ENCODE measurements at regions not wholly inside any gene's neighbourhood (a gene's known extent, or its start where the extent isn't known, plus 50 kb on each side); places are given as distances from the start of the nearest gene placed in this dataset.

DNA sequence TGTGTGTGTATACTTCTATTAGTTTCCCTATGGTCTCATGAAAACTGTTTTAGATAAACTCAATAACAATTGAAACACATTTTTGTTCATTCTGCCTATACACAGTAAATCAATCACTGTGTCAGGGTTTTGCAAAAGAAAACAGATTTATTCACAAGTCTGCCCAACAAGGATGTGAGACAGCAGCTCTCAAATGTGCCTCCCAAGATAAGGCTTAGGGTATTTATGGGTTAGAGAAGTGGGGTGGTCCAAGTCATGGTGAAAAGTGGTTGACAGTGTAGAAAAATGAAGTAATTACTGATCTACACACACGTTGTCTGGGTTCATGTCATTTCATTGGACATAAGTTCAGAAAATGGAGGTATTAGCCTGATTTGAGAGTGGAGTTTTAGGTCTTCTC, 844.6 kb downstream of the SLITRK6 start:
- TF ChIP-seq POLR2AphosphoS5 (IDR thresholded peaks at IDR 0.05) (no peak), EP300 (IDR thresholded peaks at IDR 0.05) (no peak), POLR2A (IDR thresholded peaks at IDR 0.05) (no peak), CTCF (IDR thresholded peaks at IDR 0.05) (no peak)
- no peak for DNase-seq
- Histone ChIP-seq H3K27ac (no peak overlapping the region), H3K27me3 (no peaks in the 10 kb centered on the region), H3K4me1 (no peaks in the 10 kb centered on the region), H3K36me3 (no peaks in the 10 kb centered on the region), H3K9me3 (no peaks in the 10 kb centered on the region), H3K4me3 (no peak overlapping the region)
- 43 to 75% (median 53%) methylated on average over 1 of the region's 1 CpG for WGBS, 5 donors
- intact Hi-C loops (cut with DNase I; ENCODE audit: low total_unique reads): no loop called here

- no peak overlapping the region for H3K27ac ChIP-seq
- TF ChIP-seq POLR2AphosphoS5 (IDR thresholded peaks at IDR 0.05): no peak
- TF ChIP-seq POLR2A (IDR thresholded peaks at IDR 0.05): no peak
- TF ChIP-seq CTCF (IDR thresholded peaks at IDR 0.05): no peak
- no peak for TF ChIP-seq EP300 (IDR thresholded peaks at IDR 0.05)
- H3K27me3 ChIP-seq: no peaks in the 10 kb centered on the region
- DNase-seq: no peak
- no peaks in the 10 kb centered on the region for H3K4me1 ChIP-seq
- intact Hi-C loops (cut with DNase I; ENCODE audit: low total_unique reads): no loop called here
- no peaks in the 10 kb centered on the region for H3K36me3 ChIP-seq
- H3K4me3 ChIP-seq: no peak overlapping the region
- WGBS, 5 donors: 88 to 98% (median 97%) methylated on average over 1 of the region's 1 CpG
- H3K9me3 ChIP-seq: no peaks in the 10 kb centered on the region
Observed at GRCh38 chr13:84951128-84951527, 848.1 kb downstream of the SLITRK6 start.

DNA sequence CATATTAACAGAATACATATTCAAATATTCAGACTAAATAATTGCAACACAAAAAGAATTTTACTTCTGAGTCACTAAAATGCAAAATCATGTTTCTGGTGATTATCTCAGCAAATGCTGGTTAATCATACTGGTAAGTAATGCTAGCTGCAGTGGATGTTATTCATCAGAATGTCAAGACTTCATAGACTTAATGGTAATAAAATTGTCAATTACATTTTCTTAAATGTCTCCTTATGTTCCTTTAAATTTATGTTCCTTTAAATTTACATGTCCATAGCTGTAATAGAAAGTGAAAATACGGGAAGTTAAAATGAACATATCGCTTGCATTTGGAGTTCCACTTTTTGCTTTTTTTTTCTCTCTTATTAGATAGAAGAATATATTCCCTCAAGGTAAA, 853.0 kb downstream of the SLITRK6 start:
- WGBS, 5 donors: 75 to 84% (median 82%) methylated on average over 2 of the region's 2 CpGs
- no peak for TF ChIP-seq EP300 (IDR thresholded peaks at IDR 0.05)
- TF ChIP-seq POLR2A (IDR thresholded peaks at IDR 0.05): no peak
- TF ChIP-seq CTCF (IDR thresholded peaks at IDR 0.05): no peak
- no peak for TF ChIP-seq POLR2AphosphoS5 (IDR thresholded peaks at IDR 0.05)
- Histone ChIP-seq H3K27me3 (no peaks in the 10 kb centered on the region), H3K9me3 (no peaks in the 10 kb centered on the region), H3K27ac (no peak overlapping the region), H3K4me3 (no peak overlapping the region), H3K36me3 (no peaks in the 10 kb centered on the region), H3K4me1 (no peaks in the 10 kb centered on the region)
- no peak for DNase-seq
- intact Hi-C loops (cut with DNase I; ENCODE audit: low total_unique reads): no loop called here

- intact Hi-C loops (cut with DNase I; ENCODE audit: low total_unique reads): no loop called here
- no peaks in the 10 kb centered on the region for H3K4me1 ChIP-seq
- 76 to 82% (median 81%) methylated on average over 6 of the region's 6 CpGs for WGBS, 5 donors
Observed at GRCh38 chr13:84940798-84941197, 858.4 kb downstream of the SLITRK6 start.

GRCh38 chr13:84940167-84940566, 859.1 kb downstream of the SLITRK6 start:
- intact Hi-C loops (cut with DNase I; ENCODE audit: low total_unique reads): no loop called here
- TF ChIP-seq CTCF (IDR thresholded peaks at IDR 0.05) (no peak), POLR2A (IDR thresholded peaks at IDR 0.05) (no peak), POLR2AphosphoS5 (IDR thresholded peaks at IDR 0.05) (no peak), EP300 (IDR thresholded peaks at IDR 0.05) (no peak)
- H3K27me3 ChIP-seq: no peaks in the 10 kb centered on the region
- no peak overlapping the region for H3K4me3 ChIP-seq
- no peaks in the 10 kb centered on the region for H3K4me1 ChIP-seq
- no peaks in the 10 kb centered on the region for H3K9me3 ChIP-seq
- H3K36me3 ChIP-seq: no peaks in the 10 kb centered on the region
- WGBS, 5 donors: 92 to 95% (median 93%) methylated on average over 6 of the region's 6 CpGs
- no peak for DNase-seq
- no peak overlapping the region for H3K27ac ChIP-seq

More at GRCh38 chr13:84940798-84941197, 858.4 kb downstream of the SLITRK6 start:
- Histone ChIP-seq H3K9me3 (no peaks in the 10 kb centered on the region), H3K27me3 (no peaks in the 10 kb centered on the region), H3K27ac (no peak overlapping the region), H3K36me3 (no peaks in the 10 kb centered on the region), H3K4me3 (no peak overlapping the region)
- DNase-seq: no peak
- TF ChIP-seq POLR2A (IDR thresholded peaks at IDR 0.05) (no peak), EP300 (IDR thresholded peaks at IDR 0.05) (no peak), POLR2AphosphoS5 (IDR thresholded peaks at IDR 0.05) (no peak)

Data from stomach (tissue), 8 donors.